ENCODE measurements at regions not wholly inside any gene's neighbourhood (a gene's known extent, or its start where the extent isn't known, plus 50 kb on each side); places are given as distances from the start of the nearest gene placed in this dataset.
"Not testable (repeated sequence)": the region's sequence is repeated elsewhere in the genome, so short reads cannot be mapped to it uniquely, and the experiment has no call there.

DNA sequence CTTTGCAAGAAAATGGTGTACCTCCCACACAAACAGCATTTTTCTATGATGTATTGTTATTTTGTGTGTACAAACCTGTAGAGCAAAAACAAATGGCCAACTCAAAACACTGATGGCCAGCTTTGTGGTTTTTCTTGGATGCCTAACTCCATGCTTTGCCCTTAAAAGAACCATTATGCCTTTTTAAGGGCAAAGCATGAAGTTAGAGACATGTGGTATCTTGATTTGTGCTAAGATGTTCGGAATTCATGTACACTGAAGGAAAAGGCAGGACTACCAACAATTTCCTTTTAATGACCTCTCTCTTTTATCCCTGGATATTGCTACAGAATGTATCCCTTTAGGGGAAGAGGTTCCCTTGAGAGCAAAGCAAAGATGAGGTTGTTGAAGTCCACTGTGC is 273.6 kb downstream of the SCG2 start:
- H3K4me3 ChIP-seq (ENCODE audit: low read length), result no peak overlapping the region
- DNase-seq (ENCODE audit: low read depth, low spot score), result no peak

DNA sequence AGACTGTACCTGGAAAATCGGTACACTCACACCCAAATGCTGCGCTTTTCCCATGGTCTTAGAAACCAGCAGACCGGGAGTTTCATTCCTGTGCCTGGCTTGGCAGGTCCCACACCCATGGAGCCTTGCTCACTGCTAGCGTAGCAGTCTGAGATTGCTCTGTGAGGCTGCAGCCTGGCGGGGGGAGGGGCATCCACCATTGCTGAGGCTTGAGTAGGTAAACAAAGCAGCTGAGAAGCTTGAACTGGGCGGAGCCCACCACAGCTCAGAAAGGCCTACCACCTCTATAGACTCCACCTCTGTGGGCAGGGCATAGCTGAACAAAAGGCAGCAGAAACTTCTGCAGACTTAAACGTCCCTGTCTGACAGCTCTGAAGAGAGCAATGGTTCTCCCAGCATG is 271.4 kb downstream of the SCG2 start:
- H3K4me3 ChIP-seq (ENCODE audit: low read length); DNase-seq (ENCODE audit: low read depth, low spot score): not testable (repeated sequence)

DNA sequence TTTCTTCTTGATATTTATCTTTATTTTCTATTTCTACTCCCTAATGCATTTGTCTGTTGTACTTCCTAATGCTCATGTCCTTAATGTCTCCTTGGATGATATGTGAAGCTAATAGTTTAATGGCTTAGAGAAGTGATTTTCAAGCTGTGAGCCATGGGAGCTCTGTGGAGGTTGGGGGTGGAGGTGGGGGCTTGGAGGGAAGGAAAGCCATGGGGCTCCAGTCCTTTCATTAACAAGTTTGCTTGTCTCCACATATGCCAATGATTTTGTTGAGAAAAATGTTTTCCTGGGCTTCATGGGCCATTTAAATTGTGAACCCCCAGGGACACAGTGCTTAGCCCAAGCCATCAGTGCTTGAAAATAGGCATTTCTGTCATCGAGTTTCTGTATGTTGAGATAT is 264.1 kb downstream of the SCG2 start:
- no peak for DNase-seq (ENCODE audit: low read depth, low spot score)
- H3K4me3 ChIP-seq (ENCODE audit: low read length), result no peak overlapping the region

DNA sequence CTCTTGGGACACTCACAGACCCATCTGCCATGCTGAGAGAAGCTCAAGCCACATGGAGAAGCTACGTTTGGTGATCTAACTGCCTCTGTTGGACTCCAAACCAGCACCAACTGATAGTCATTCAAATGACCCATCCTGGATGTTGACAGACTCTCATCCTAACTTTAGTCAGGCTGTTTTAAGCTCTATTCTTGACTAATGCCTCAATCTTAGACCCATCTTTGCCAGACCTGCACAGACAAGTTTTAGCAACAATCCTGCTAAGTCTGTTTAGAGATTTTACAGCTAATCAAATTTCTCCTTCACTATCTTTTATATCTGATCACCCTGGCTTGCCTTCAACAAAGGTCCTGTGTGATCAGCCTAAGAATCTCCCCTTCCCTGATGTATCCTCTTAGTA is 245.1 kb downstream of the SCG2 start:
- no peak overlapping the region for H3K4me3 ChIP-seq (ENCODE audit: low read length)
- no peak for DNase-seq (ENCODE audit: low read depth, low spot score)

DNA sequence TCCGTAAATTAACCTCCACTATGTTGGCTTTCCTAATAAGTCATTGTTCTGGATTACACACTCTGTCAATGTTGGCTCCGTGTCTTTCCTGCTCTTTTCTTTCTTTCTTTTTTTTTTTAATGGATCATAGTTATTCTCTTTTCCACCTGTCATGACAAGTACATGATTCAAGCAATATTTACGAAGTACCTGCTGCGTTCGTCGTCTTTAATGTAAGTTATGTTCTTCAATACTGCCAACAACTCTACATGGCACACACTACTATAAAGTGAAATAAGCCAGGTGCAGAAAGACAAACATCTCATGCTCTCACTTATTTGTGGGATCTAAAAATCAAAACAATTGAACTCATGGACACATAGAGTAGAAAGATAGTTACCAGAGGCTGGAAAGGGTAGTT is 239.1 kb downstream of the SCG2 start:
- H3K4me3 ChIP-seq (ENCODE audit: low read length), result no peak overlapping the region
- DNase-seq (ENCODE audit: low read depth, low spot score), result no peak

DNA sequence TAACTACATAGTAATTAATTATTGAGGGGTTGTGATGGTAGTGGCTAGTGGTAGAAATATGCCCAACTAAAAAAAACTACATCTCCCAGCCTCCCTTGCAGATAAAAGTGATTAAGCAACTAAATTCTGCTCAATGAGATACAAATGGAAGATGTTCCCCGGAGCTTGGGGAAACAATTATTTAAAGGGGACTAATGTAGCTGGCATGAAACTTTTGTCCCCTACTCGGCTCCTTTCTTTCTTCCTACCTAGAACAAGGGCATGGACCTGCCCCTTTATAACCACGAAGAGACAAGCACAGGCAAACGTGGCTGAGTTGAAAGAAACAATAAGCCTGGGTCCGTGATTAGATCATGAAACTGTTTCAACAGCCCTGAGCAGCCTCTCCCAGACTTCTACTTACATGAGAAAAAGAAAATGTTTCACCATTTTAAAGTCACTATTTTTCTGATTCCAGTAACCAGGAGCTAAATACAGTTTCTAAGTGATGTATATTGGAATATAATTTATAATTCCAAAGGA is 236.9 kb downstream of the SCG2 start:
- no peak for DNase-seq (ENCODE audit: low read depth, low spot score)
- H3K4me3 ChIP-seq (ENCODE audit: low read length), result no peak overlapping the region

DNA sequence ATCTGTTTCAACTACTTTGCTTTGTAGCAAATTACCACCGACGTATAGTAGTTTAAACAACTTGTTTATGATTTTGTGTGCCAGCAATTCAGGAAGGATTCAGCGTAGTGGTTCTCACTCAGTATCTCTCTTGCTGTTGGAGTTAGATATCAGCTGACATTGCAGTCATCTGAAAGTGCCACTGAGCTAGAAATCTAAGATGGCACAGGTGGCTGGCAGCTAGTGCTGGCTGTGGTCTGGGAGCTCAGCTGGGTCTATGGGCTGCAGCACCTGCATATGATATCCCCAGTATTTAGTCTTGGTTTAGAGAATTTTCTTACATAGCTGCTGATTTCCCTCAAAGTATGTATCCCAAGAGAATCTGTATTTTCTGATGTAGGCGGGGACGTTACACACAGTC is 235.6 kb downstream of the SCG2 start:
- H3K4me3 ChIP-seq (ENCODE audit: low read length), result no peak overlapping the region
- no peak for DNase-seq (ENCODE audit: low read depth, low spot score)

DNA sequence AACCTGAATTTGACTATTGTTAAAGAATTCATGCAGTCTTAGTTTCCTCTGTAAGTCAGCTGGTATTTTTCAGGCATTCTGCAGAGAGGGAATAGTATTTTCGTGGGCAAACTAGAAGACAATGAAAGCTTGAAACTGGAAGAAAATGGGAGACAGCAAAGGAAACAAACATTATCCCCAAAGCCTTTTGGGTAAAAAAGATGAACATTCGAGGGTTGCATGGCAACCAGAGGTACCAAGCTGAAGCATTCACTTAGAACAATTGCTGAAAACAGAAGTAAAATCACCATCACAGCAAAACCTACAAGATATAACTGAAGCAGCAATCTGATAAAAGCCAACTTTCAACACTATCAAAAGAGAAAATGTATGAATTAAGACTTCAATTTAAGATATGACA is 233.7 kb downstream of the SCG2 start:
- no peak for DNase-seq (ENCODE audit: low read depth, low spot score)

DNA sequence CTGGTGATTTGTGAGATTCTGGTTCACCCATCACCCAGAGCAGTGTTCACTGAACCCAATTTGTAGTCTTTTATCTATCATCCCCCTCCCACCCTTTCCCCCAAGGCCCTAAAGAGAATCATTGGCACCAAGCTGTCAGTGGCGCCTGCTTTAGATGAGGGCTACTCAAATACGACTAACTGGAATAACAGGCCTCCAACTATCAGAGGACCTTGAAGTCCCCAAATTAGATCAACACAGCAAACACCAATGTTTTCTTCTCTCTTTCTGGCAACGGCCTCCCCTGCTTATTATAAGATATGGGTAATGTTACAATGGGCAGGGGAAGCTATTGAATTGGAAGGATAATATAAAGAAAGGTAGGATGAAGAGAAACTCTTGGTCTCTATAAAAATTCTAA is 232.3 kb downstream of the SCG2 start:
- no peak for DNase-seq (ENCODE audit: low read depth, low spot score)

More for the DNA sequence above, 233.7 kb downstream of the SCG2 start:
- no peak overlapping the region for H3K4me3 ChIP-seq (ENCODE audit: low read length)

DNA sequence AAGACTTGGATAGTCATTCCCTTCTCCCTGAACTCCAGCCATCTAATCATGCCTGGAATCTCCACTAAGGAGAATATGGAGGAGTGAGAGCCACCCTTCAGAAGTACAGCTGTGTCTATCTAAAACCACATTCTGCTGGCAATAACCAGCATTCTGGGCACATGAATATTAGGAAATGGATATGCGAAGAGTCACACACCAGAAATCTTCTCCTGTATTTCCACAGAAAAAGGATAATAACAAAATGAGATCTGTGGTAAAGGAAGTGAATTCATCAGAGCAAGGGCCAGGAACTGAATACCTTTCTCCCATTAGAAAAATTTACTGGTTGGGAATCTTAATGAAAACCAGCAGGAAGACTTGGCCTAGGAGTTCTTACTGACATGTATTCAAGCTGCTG is 218.8 kb downstream of the SCG2 start:
- no peak for DNase-seq (ENCODE audit: low read depth, low spot score)
- no peak overlapping the region for H3K4me3 ChIP-seq (ENCODE audit: low read length)

More for the DNA sequence above, 232.3 kb downstream of the SCG2 start:
- no peak overlapping the region for H3K4me3 ChIP-seq (ENCODE audit: low read length)

DNA sequence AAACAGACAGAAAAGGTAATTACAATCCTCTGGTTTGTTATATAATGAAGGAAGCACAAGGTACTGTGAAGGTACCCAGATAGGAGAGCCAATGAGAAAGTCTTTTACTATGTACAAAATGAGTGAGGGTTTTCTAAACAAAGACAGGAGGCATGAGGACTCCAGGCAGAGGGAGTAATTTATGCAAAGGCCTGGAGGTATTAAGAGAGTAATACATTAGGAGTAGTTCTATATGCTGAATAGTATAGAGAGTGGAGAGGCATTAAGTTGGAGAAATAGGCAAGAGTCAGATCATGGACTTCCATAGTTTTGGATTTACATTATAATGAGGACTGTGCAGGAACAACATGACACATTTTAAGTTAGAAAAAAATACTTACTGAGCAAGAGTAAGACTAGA is 216.0 kb downstream of the SCG2 start:
- H3K4me3 ChIP-seq (ENCODE audit: low read length), result no peak overlapping the region
- DNase-seq (ENCODE audit: low read depth, low spot score), result no peak

DNA sequence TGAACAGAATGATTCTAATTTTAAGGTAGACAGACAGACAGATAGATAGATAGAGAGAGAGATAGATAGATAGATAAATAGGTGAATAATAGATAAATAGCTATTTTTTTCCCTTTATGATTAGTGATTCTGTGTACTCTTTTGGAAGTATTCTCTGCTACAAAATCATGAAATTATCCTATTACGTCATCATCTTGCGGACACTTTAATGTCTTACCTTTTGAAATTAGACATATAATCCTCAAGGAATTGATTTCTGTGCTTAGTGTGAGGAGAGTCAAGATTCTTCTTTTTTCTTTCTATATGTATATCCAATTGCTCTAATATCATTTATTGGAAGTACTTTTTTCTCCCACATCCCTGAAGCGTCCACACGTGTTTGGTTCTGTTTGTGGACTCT is 215.2 kb downstream of the SCG2 start:
- H3K4me3 ChIP-seq (ENCODE audit: low read length), result no peak overlapping the region
- DNase-seq (ENCODE audit: low read depth, low spot score), result no peak

DNA sequence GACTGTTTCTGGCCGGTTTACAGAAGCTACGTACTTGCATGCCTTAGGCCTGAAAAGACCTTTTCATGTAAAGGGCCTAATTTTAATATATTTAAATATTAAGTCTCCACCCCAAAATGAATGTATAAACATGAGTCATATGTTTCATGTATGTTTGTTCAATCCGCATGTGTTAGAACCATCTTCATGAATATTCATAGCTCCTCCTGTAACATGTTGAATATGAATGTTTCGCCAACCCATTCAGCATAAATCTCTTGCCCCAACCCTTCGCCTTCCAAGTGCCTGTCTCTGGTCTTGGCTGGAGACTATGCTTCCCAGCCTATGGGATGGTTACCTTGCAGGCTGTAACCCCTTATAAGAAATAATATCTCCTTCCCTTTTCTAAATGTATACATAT is 212.5 kb downstream of the SCG2 start:
- no peak for DNase-seq (ENCODE audit: low read depth, low spot score)
- no peak overlapping the region for H3K4me3 ChIP-seq (ENCODE audit: low read length)

DNA sequence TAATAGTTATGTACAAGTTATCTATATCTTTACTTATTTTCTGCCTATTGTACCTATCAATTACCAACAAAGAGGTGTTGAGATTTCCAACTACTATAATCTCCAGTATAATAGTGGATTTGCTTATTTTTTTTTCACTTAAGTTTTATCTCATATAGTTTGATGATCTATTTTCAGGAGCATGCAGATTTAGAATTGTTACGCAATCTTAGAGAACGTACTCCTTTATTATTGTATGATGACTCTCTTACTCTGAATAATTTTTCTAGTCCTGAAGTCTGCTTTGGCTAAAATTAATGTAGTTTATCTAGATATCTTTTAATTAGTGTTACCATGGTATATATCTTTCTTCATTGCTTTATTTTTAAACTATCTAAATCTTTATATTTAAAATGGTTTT is 205.2 kb downstream of the SCG2 start:
- H3K4me3 ChIP-seq (ENCODE audit: low read length), result no peak overlapping the region
- no peak for DNase-seq (ENCODE audit: low read depth, low spot score)

DNA sequence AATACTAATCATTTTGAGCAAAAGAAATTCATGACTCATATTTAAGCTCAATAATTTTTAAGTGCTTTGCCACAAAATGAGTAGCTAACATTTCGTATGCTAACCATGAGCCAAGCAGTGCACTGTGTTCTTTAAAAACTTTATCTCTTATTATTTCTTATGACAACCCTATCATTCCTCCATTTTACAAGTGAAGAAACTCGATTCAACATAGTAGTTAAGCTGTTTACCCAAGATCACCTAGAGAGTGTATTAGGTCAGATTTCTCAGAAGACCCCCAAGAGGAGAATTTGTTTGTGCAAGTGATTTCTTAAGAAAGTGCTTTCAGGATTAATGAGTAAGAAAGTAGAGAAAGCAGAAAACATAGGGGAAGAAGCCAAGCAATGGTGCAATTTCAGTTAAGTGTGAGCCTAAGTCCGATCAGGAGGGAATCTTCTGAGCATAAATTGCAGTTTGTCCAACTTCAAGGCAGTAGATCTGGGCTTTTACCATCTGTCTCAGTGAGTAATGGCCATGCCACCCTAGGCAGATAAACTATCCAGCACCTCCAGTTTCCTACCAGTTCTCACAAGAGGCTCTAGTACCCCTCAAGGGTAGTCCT is 202.7 kb downstream of the SCG2 start:
- no peak for DNase-seq (ENCODE audit: low read depth, low spot score)
- H3K4me3 ChIP-seq (ENCODE audit: low read length), result no peak overlapping the region

DNA sequence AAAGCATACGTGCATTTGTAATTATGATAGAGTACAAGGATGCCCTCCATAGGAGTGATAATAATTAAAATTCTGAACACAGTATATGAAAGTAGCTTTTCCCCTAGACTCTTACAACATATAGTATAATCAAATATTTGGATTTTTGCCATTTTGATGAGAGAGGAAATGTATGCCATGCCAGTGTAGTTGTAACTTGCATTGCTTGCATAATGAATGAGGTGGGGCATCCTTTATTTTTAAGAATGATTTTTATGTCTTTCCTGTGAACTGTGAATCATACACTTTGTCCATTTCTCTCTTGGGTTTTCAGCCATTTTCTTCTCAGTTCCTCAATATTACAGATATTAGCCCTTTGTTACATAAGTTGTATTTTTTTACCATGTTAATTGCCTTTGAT is 197.5 kb downstream of the SCG2 start:
- no peak overlapping the region for H3K4me3 ChIP-seq (ENCODE audit: low read length)
- no peak for DNase-seq (ENCODE audit: low read depth, low spot score)

DNA sequence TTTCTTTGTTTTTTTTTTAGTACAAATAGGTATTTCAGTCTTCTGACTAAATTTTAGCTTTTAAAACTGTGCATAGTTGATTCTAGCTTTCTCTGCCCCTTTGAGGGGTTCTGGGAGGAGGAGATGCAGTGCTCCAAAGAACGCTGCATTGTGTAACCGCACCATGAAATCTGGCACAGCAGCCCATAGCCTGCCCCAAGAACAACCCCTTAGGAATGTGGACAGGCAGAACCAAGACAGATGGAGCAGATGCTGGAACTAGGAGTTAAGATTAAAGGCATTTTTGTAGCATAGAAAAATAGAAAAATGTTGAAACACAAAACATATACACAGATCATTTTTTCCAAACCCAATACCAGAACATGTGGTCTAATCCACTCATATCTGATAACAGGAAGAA is 187.5 kb downstream of the SCG2 start:
- DNase-seq (ENCODE audit: low read depth, low spot score), result no peak
- no peak overlapping the region for H3K4me3 ChIP-seq (ENCODE audit: low read length)

DNA sequence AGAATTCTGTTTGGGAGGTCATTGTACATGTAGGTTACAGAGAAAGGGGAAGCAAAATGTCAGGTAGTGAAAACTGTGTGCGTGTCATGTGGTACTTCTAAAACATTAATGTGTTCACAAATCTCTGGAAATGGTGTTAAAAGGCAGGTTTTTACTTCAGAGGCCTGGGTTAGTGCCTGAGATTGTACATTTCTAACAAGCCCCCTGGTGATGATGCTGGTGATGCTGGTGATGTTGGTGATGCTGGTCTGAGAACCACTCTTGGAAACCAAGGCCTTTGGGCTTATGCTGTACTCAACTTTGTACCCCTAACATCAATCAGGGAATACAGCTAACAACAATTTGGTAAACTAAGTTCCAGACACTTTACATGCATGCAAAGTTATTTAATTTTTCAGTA is 187.1 kb downstream of the SCG2 start:
- DNase-seq (ENCODE audit: low read depth, low spot score), result no peak
- no peak overlapping the region for H3K4me3 ChIP-seq (ENCODE audit: low read length)

DNA sequence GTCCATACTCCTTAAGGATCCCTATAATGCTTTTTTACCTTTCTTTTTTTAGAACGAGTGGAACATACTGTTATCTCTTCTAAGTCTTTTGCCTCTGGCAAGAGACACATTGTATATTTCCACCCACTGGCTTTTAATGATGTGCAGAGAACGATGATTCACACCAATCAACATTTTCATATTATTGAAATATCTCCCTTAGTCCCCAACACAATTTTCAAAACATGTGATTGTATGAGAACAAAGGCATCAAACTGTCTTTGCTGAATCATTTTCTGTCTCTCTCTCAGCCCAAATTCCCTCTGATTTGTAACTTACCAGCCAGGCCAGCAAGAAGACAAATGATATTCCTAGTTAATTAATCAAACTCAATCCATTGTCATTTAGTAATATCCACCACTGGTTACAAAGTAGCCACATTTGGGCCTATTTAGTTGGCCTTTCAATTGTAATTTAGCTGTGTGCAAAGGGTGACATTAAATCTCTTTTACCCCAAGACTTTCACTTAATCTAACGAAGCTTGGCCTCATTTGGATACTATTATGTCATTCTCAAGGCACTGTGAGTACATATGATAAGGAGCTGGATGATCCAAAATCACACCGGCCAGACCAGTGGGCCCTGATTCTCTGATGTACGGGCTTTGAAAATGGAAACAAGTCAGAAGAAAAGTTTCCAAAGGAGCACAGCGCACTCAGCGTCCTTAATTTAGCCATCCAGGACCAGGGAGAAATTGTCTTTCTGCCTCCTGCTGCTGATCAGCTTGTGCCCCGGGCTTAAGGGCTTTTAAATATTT is 185.1 kb downstream of the SCG2 start:
- H3K4me3 ChIP-seq (ENCODE audit: low read length), result no peak overlapping the region
- DNase-seq (ENCODE audit: low read depth, low spot score), result no peak

DNA sequence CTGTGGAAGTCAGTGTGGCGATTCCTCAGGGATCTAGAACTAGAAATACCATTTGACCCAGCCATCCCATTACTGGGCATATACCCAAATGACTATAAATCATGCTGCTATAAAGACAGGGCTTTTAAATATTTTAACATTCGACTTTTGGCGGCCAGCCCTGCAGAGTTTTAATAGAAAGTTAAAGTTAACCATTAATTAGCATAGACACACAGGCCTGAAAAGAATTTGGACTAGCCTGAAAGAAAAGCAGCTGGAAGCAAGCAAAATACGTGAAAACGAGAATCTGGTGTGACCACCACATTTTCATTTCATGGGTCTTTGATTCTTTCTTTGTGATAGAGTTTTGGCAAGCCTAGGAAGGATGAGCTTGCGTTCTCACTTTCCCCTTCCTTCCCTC is 184.0 kb downstream of the SCG2 start:
- DNase-seq (ENCODE audit: low read depth, low spot score), result no peak
- H3K4me3 ChIP-seq (ENCODE audit: low read length), result no peak overlapping the region

Measured in Jurkat, Clone E6-1 (cell line).